Transverse colon (tissue), 4 donors: ENCODE measurements at regions not wholly inside any gene's neighbourhood (a gene's known extent, or its start where the extent isn't known, plus 50 kb on each side); places are given as distances from the start of the nearest gene placed in this dataset.

Experiments used
- DNase-seq: peaks from one replicate; pipeline ENCODE4 v3.0.0-alpha.2; 2019
- H3K27ac ChIP-seq, 4 donors: fragments of 200-600 bp; sonication (generic); 2 replicates each; pipeline ENCODE4 v1.5.1; 2016 to 2018; ENCODE audit warnings: inconsistent platforms in 4 of 4
- H3K27me3 ChIP-seq: fragments of 200-600 bp; sonication (generic); 2 replicates; pipeline ENCODE4 v1.5.1; 2017; ENCODE audit warnings: inconsistent platforms
- H3K36me3 ChIP-seq, 4 donors: fragments of 200-600 bp; sonication (generic); 2 replicates each; pipeline ENCODE4 v1.5.1; 2017 to 2019; ENCODE audit warnings: inconsistent platforms in 4 of 4
- H3K4me1 ChIP-seq, 4 donors: fragments of 200-600 bp; sonication (generic); 2 replicates each; pipeline ENCODE4 v1.5.1; 2017 to 2020; ENCODE audit warnings: inconsistent platforms in 4 of 4
- H3K4me3 ChIP-seq, 4 donors: fragments of 200-600 bp; sonication (generic); 1 replicate in 1 of 4; 2 replicates in 3 of 4; pipeline versions ENCODE4 v1.5.1 to v1.6.1; 2017 to 2019; ENCODE audit warnings: inconsistent platforms in 4 of 4
- H3K9me3 ChIP-seq, 2 donors: fragments of 200-600 bp; sonication (generic); 2 replicates each; pipeline ENCODE4 v1.5.1; 2017 to 2019; ENCODE audit warnings: inconsistent platforms in 2 of 2
- CTCF ChIP-seq, 5 experiments: fragments of 200-600 bp in 3 of 5; fragments of 450-650 bp in 2 of 5; sonication (generic) in 3 of 5; IDR thresholded peaks; 1 replicate in 2 of 5; 2 replicates in 3 of 5; pipeline ENCODE4 v1.5.1; 2016 to 2017; ENCODE audit warnings: antibody characterized with exemption in 5 of 5, inconsistent platforms in 3 of 5, mild to moderate bottlenecking in 2 of 5, moderate library complexity in 1 of 5
- EP300 ChIP-seq: sonication (generic); formaldehyde crosslinking; IDR thresholded peaks from one replicate; pipeline ENCODE4 v1.6.1; 2017; ENCODE audit warnings: antibody characterized with exemption, low read depth
- POLR2A ChIP-seq: fragments of 450-650 bp; IDR thresholded peaks from one replicate; pipeline ENCODE4 v1.6.1; 2016; ENCODE audit warnings: antibody characterized with exemption, mild to moderate bottlenecking, moderate library complexity
- POLR2AphosphoS5 ChIP-seq, 3 donors: sonication (generic); formaldehyde crosslinking; IDR thresholded peaks; one replicate each; pipeline ENCODE4 v1.6.1; 2016; ENCODE audit warnings: antibody characterized with exemption in 3 of 3
- WGBS, 2 donors: methylation state at CpG; one replicate each; pipeline ENCODE4 v1.1.5; 2018; ENCODE audit warnings: low coverage in 1 of 2; 5-methylcytosine and 5-hydroxymethylcytosine counted together
- in situ Hi-C, 4 donors: fragments of 200-750 bp; cut with MboI; loops; one replicate each; pipeline versions ENCODE4 v1.15.0 to v1.15.1; 2017; ENCODE audit warnings: low sequenced_read_pairs in 3 of 4, low pct_ligation_motif_present in 1 of 4, low pct_unique_long_range_greater_than_20kb in 1 of 4
- intact Hi-C: fragments of 100-400 bp; cut with DNase I; formaldehyde crosslinking; loops from one replicate; pipeline ENCODE4 v1.15.1; 2023; ENCODE audit warnings: low total_unique reads

- H3K4me3 ChIP-seq: no peak overlapping the region
- no peak for DNase-seq
- H3K9me3 ChIP-seq: no peaks in the 10 kb centered on the region
- no peak overlapping the region for H3K27ac ChIP-seq
- in situ Hi-C loops (no loop called here), intact Hi-C loops (no loop called here)
- 70 to 74% methylated on average over 5 to 8 of the region's 8 CpGs for WGBS, 2 donors
- no peaks in the 10 kb centered on the region for H3K4me1 ChIP-seq
- TF ChIP-seq EP300: no peak
- no peak for TF ChIP-seq POLR2A
- no peak for TF ChIP-seq CTCF (IDR thresholded peaks at IDR 0.05)
- H3K27me3 ChIP-seq: no peaks in the 10 kb centered on the region
- no peaks in the 10 kb centered on the region for H3K36me3 ChIP-seq
These were observed 378.9 kb downstream of the PPP1R2C start for GRCh38 chrX:42398967-42399631.

GRCh38 chrX:42396136-42396535 is 381.8 kb downstream of the PPP1R2C start:
- in situ Hi-C loops (no loop called here), intact Hi-C loops (no loop called here)
- DNase-seq: peak; percentile 16
- H3K27ac ChIP-seq: no peak overlapping the region
- H3K27me3 ChIP-seq: no peaks in the 10 kb centered on the region
- 50 to 73% methylated on average over 3 to 4 of the region's 4 CpGs for WGBS, 2 donors
- no peaks in the 10 kb centered on the region for H3K9me3 ChIP-seq
- TF ChIP-seq POLR2A (no peak), EP300 (no peak), POLR2AphosphoS5 (IDR thresholded peaks at IDR 0.05) (no peak), CTCF (IDR thresholded peaks at IDR 0.05) (no peak)
- H3K36me3 ChIP-seq: no peaks in the 10 kb centered on the region
- no peak overlapping the region for H3K4me3 ChIP-seq
- H3K4me1 ChIP-seq: no peaks in the 10 kb centered on the region

GRCh38 chrX:42392846-42393245 is 385.1 kb downstream of the PPP1R2C start:
- no peak for DNase-seq
- 63 to 75% methylated on average over 1 of the region's 1 CpG for WGBS, 2 donors
- TF ChIP-seq POLR2A (no peak), EP300 (no peak), POLR2AphosphoS5 (IDR thresholded peaks at IDR 0.05) (no peak), CTCF (IDR thresholded peaks at IDR 0.05) (no peak)
- Histone ChIP-seq H3K27me3 (no peaks in the 10 kb centered on the region), H3K36me3 (no peaks in the 10 kb centered on the region), H3K27ac (no peak overlapping the region), H3K9me3 (no peaks in the 10 kb centered on the region), H3K4me3 (no peak overlapping the region), H3K4me1 (no peaks in the 10 kb centered on the region)
- intact Hi-C loops: no loop called here
- in situ Hi-C loops: no loop called here

- in situ Hi-C loops: no loop called here
- intact Hi-C loops: no loop called here
These were observed 391.3 kb downstream of the PPP1R2C start for GRCh38 chrX:42386681-42387080.

More at GRCh38 chrX:42386681-42387080, 391.3 kb downstream of the PPP1R2C start:
- 89% methylated on average over 2 of the region's 2 CpGs; no CpG with 5 or more reads in 1 of the 2 donors for WGBS, 2 donors
- DNase-seq: no peak
- no peaks in the 10 kb centered on the region for H3K36me3 ChIP-seq
- no peak overlapping the region for H3K27ac ChIP-seq
- no peak for TF ChIP-seq CTCF (IDR thresholded peaks at IDR 0.05)
- no peak for TF ChIP-seq EP300
- no peaks in the 10 kb centered on the region for H3K9me3 ChIP-seq
- H3K4me1 ChIP-seq: no peaks in the 10 kb centered on the region
- no peak overlapping the region for H3K4me3 ChIP-seq
- H3K27me3 ChIP-seq: no peaks in the 10 kb centered on the region
